Activated B cell treated with CpG ODN at 0.5 μM for 24 hours (primary cell): ENCODE measurements at regions not wholly inside any gene's neighbourhood (a gene's known extent, or its start where the extent isn't known, plus 50 kb on each side); places are given as distances from the start of the nearest gene placed in this dataset.
"Not testable (repeated sequence)": the region's sequence is repeated elsewhere in the genome, so short reads cannot be mapped to it uniquely, and the experiment has no call there.

Source experiments
- ATAC-seq: fragments of 200-7000 bp; cut with Tn5 transposase; one replicate; pipeline ENCODE4 v1.10.0; 2021; ENCODE audit warnings: low read depth, mild to moderate bottlenecking, moderate library complexity
- CTCF ChIA-PET: fragments of 350-600 bp; sonication (Branson Sonifier 250); formaldehyde crosslinking; loops from one replicate; lab custom pipeline; 2021; ENCODE audit warnings: antibody characterized with exemption; lab: Charles Lee
- POLR2A ChIA-PET: fragments of 350-600 bp; sonication (Branson Sonifier 250); formaldehyde crosslinking; loops from one replicate; lab custom pipeline; 2021; ENCODE audit warnings: antibody characterized with exemption; lab: Charles Lee
- DNase-seq: peaks from one replicate; pipeline ENCODE4 v3.0.0; 2022
- H3K27ac Mint-ChIP-seq: one replicate; pipeline ENCODE4 v1.8.0; 2020; ENCODE audit warnings: mixed read lengths
- H3K27me3 Mint-ChIP-seq: one replicate; pipeline ENCODE4 v1.8.0; 2021; ENCODE audit warnings: mixed read lengths
- H3K36me3 Mint-ChIP-seq: one replicate; pipeline ENCODE4 v1.8.0; 2021; ENCODE audit warnings: low read depth, mixed read lengths
- H3K4me1 Mint-ChIP-seq: one replicate; pipeline ENCODE4 v1.8.0; 2021; ENCODE audit warnings: mixed read lengths
- H3K4me3 Mint-ChIP-seq: one replicate; pipeline ENCODE4 v1.8.0; 2020; ENCODE audit warnings: mild to moderate bottlenecking, mixed read lengths
- H3K9me3 Mint-ChIP-seq: one replicate; pipeline ENCODE4 v1.8.0; 2020; ENCODE audit warnings: mixed read lengths
- intact Hi-C: fragments of 100-400 bp; cut with micrococcal nuclease; formaldehyde crosslinking; loops from one replicate; pipeline ENCODE4 v1.15.1; 2024
- TF ChIP-seq, protein P1 (sequence below): fragments of 200-600 bp; IDR thresholded peaks from one replicate; pipeline ENCODE4 v1.8.0; 2022; ENCODE audit warnings: antibody characterized with exemption, mild to moderate bottlenecking

DNA sequence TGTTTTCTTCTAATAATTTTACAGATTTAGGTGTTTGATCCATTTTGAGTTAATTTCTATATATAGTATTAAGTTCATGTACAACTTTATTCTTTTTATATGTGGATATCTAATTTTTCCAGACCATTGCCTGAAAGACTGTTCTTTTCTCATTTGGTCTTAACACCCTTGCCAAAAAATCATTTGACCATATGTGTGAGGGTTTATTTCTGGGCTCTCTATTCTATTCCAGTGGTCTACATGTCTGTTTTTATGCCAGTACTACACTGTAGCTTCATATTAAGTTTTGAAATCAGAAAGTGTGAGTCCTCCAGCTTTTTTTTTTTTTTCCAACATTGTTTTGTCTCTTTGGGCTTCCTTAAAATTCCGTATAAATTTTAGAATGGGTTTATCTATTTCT, 554.1 kb downstream of the KCNH5 start:
- CTCF ChIA-PET, result no interaction called here
- DNase-seq (no peak), ATAC-seq (no peak)
- intact Hi-C loops, result no loop called here
- no peak overlapping the region for H3K27ac Mint-ChIP-seq
- POLR2A ChIA-PET, result no interaction called here
- peaks cover 11% of the 10 kb centered on the region for H3K9me3 Mint-ChIP-seq
- no peaks in the 10 kb centered on the region for H3K36me3 Mint-ChIP-seq
- H3K4me1 Mint-ChIP-seq, result no peaks in the 10 kb centered on the region
- no peak overlapping the region for H3K4me3 Mint-ChIP-seq
- H3K27me3 Mint-ChIP-seq, result no peaks in the 10 kb centered on the region
- TF ChIP-seq, protein P1, sequence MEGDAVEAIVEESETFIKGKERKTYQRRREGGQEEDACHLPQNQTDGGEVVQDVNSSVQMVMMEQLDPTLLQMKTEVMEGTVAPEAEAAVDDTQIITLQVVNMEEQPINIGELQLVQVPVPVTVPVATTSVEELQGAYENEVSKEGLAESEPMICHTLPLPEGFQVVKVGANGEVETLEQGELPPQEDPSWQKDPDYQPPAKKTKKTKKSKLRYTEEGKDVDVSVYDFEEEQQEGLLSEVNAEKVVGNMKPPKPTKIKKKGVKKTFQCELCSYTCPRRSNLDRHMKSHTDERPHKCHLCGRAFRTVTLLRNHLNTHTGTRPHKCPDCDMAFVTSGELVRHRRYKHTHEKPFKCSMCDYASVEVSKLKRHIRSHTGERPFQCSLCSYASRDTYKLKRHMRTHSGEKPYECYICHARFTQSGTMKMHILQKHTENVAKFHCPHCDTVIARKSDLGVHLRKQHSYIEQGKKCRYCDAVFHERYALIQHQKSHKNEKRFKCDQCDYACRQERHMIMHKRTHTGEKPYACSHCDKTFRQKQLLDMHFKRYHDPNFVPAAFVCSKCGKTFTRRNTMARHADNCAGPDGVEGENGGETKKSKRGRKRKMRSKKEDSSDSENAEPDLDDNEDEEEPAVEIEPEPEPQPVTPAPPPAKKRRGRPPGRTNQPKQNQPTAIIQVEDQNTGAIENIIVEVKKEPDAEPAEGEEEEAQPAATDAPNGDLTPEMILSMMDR, result no peak

DNA sequence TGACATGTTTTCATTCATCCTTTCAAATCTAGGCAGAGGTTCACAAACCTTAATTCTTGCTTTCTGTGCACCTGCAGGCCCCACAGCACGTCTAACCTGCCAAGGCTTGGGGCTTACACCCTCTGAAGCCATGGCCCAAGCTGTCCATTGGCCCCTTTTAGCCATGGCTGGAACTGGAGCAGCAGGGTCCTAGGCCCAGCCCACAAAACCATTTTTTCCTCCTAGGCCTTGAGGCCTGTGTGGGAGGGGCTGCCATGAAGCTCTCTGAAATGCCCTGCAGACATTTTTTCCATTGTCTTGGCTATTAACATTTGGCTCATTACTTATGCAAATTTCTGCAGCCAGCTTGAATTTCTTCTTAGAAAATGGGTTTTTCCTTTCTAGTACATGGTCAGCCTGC, 547.5 kb downstream of the KCNH5 start:
- Mint-ChIP-seq H3K27me3 (no peaks in the 10 kb centered on the region), H3K27ac (no peak overlapping the region), H3K4me1 (no peaks in the 10 kb centered on the region), H3K9me3 (peaks cover 23% of the 10 kb centered on the region), H3K4me3 (no peak overlapping the region), H3K36me3 (no peaks in the 10 kb centered on the region)
- intact Hi-C loops, result no loop called here
- DNase-seq, result no peak
- CTCF ChIA-PET, result no interaction called here
- POLR2A ChIA-PET, result no interaction called here
- no peak for ATAC-seq
- TF ChIP-seq, protein P1, result no peak

DNA sequence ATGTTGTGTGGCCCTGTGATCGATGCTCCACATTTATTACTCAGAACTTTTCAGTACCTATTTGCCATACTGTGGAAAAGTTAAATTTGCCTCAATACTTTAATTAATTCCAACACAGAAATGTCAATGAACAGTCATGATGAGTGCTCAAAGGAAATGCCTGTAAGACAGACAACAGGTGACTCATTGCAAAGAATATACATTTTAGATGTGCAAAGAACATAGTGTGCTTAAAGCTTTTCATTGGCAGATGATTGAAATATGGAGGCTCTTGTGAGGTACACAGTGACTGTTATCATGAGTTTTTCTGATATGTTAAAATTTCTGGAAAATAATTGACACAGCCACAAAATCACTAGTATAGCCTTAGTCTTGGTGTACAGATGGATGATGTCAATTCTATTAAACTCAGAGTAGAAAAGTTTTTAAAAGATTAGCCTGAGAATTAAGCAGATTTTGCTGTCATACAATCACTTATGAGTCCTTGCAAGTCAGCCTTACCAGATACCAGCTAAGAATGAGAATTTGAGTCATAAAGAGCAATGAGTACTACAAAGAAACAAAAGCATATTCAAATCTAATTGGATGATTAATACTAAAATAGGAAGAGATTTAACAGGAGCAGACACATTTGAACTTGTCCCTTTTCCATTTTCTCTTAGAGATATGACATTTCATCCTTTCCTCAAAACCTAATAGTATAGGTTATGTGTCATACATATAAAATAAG, 544.1 kb downstream of the KCNH5 start:
- ChIA-PET POLR2A (no interaction called here), CTCF (no interaction called here)
- DNase-seq (no peak), ATAC-seq (no peak)
- intact Hi-C loops, result no loop called here
- Mint-ChIP-seq H3K27ac (no peak overlapping the region), H3K9me3 (peaks cover 17% of the 10 kb centered on the region), H3K4me1 (no peaks in the 10 kb centered on the region), H3K36me3 (no peaks in the 10 kb centered on the region), H3K4me3 (no peak overlapping the region), H3K27me3 (no peaks in the 10 kb centered on the region)
- TF ChIP-seq, protein P1, result no peak

DNA sequence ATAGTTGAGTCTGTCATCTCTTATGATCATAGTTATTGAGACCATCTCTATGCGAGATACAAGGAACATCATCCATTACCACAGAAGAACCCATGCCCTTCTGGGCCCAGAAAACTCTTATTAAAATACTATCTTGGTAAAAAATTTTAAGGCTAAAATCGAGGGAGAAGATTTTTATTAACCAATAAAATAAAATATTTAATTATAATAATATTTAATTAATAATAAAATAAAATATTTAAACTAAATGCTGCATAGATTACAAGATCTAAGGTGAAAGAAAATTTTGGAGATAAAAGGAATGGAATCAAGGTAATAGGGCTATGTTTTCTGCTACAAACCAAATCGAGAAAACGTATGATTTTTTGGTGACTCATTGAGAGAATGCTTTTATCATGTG, 540.2 kb downstream of the KCNH5 start:
- H3K9me3 Mint-ChIP-seq, result peaks cover 4% of the 10 kb centered on the region
- intact Hi-C loops, result no loop called here
- H3K36me3 Mint-ChIP-seq, result no peaks in the 10 kb centered on the region
- ChIA-PET CTCF (no interaction called here), POLR2A (no interaction called here)
- H3K4me3 Mint-ChIP-seq, result no peak overlapping the region
- no peaks in the 10 kb centered on the region for H3K27me3 Mint-ChIP-seq
- TF ChIP-seq, protein P1, result no peak
- no peaks in the 10 kb centered on the region for H3K4me1 Mint-ChIP-seq
- DNase-seq (no peak), ATAC-seq (no peak)
- H3K27ac Mint-ChIP-seq, result no peak overlapping the region

DNA sequence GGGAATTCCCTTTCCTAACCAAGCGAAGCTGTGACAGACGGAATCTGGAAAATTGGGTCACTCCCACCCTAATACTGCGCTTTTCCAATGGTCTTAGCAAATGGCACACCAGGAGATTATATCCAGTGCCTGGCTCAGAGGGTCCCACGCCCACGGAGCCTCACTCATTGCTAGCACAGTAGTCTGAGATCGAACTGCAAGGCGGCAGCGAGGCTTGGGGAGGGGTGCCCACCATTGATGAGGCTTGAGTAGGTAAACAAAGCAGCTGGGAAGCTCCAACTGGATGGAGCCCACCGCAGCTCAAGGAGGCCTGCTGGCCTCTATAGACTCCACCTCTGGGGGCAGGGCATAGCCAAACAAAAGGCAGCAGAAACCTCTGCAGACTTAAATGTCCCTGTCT, 523.9 kb downstream of the KCNH5 start:
- H3K27me3 Mint-ChIP-seq, H3K27ac Mint-ChIP-seq, H3K4me3 Mint-ChIP-seq, intact Hi-C loops, H3K4me1 Mint-ChIP-seq, CTCF ChIA-PET, POLR2A ChIA-PET, ATAC-seq, DNase-seq, H3K36me3 Mint-ChIP-seq: not testable (repeated sequence)
- peaks cover 26% of the 10 kb centered on the region for H3K9me3 Mint-ChIP-seq

DNA sequence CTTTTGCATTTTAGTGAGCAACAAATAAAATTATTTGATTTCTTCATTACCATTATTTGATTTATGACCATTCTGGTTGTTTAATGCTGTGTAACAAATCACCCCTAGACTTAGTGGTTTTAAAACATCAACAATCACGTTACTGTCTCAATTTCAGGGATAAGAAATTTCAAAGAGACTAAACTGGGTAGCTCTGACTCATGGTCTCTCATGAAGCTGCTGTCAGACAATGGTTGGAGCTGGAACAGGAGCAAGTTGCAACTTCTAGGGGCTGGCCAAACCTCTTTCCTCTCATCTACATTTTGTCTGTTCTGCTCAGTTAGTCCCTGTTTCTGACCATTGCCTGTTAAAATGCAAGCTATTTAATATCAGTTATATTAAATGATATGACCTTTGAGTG, 517.0 kb downstream of the KCNH5 start:
- intact Hi-C loops, result no loop called here
- H3K36me3 Mint-ChIP-seq, result no peaks in the 10 kb centered on the region
- ATAC-seq (no peak), DNase-seq (no peak)
- H3K27me3 Mint-ChIP-seq, result no peaks in the 10 kb centered on the region
- ChIA-PET POLR2A (no interaction called here), CTCF (no interaction called here)
- H3K4me1 Mint-ChIP-seq, result no peaks in the 10 kb centered on the region
- no peak overlapping the region for H3K4me3 Mint-ChIP-seq
- TF ChIP-seq, protein P1, result no peak
- no peaks in the 10 kb centered on the region for H3K9me3 Mint-ChIP-seq
- H3K27ac Mint-ChIP-seq, result no peak overlapping the region
